Gastroesophageal sphincter (tissue), 4 donors: ENCODE measurements at regions not wholly inside any gene's neighbourhood (a gene's known extent, or its start where the extent isn't known, plus 50 kb on each side); places are given as distances from the start of the nearest gene placed in this dataset.

Source experiments
- ATAC-seq: fragments of 150-250 bp; one replicate; pipeline ENCODE4 v1.9.1; 2016; ENCODE audit warnings: mild to moderate bottlenecking, moderate library complexity
- H3K27ac ChIP-seq, 4 donors: fragments of 200-600 bp; sonication (generic) in 3 of 4; 1 replicate in 3 of 4; 2 replicates in 1 of 4; pipeline ENCODE4 v1.5.1; 2016 to 2019
- H3K27me3 ChIP-seq: fragments of 200-600 bp; sonication (generic); one replicate; pipeline ENCODE4 v1.5.1; 2019
- H3K36me3 ChIP-seq, 2 donors: fragments of 200-600 bp; sonication (generic); one replicate each; pipeline ENCODE4 v1.5.1; 2019; ENCODE audit warnings: control low read depth in 1 of 2
- H3K4me1 ChIP-seq, 3 donors: fragments of 200-600 bp; sonication (generic); 1 replicate in 2 of 3; 2 replicates in 1 of 3; pipeline ENCODE4 v1.5.1; 2016 to 2019; ENCODE audit warnings: control low read depth in 2 of 3
- H3K4me3 ChIP-seq, 2 donors: fragments of 200-600 bp; sonication (generic); one replicate each; pipeline ENCODE4 v1.5.1; 2019; ENCODE audit warnings: mild to moderate bottlenecking in 1 of 2, moderate library complexity in 1 of 2
- H3K9me3 ChIP-seq, 3 donors: fragments of 200-600 bp; sonication (generic); one replicate each; pipeline ENCODE4 v1.5.1; 2017 to 2019; ENCODE audit warnings: control low read depth in 2 of 3
- CTCF ChIP-seq, 4 experiments: fragments of 200-600 bp in 2 of 4; fragments of 450-650 bp in 2 of 4; sonication (generic) in 1 of 4; IDR thresholded peaks; one replicate each; pipeline ENCODE4 v1.5.1; 2017 to 2019; ENCODE audit warnings: antibody characterized with exemption in 4 of 4, mild to moderate bottlenecking in 2 of 4, moderate library complexity in 2 of 4
- EP300 ChIP-seq: sonication (generic); formaldehyde crosslinking; IDR thresholded peaks from one replicate; pipeline ENCODE4 v1.6.1; 2017; ENCODE audit warnings: antibody characterized with exemption, mild to moderate bottlenecking
- POLR2A ChIP-seq, 2 donors: fragments of 450-650 bp; IDR thresholded peaks; one replicate each; pipeline ENCODE4 v1.6.1; 2017; ENCODE audit warnings: antibody characterized with exemption in 2 of 2, mild to moderate bottlenecking in 2 of 2, moderate library complexity in 1 of 2
- POLR2AphosphoS5 ChIP-seq: sonication (generic); formaldehyde crosslinking; IDR thresholded peaks from one replicate; pipeline ENCODE4 v1.6.1; 2017; ENCODE audit warnings: antibody characterized with exemption
- WGBS, 2 donors: methylation state at CpG; one replicate each; pipeline ENCODE4 v1.1.5; 2018; ENCODE audit warnings: low coverage in 1 of 2; 5-methylcytosine and 5-hydroxymethylcytosine counted together

DNA sequence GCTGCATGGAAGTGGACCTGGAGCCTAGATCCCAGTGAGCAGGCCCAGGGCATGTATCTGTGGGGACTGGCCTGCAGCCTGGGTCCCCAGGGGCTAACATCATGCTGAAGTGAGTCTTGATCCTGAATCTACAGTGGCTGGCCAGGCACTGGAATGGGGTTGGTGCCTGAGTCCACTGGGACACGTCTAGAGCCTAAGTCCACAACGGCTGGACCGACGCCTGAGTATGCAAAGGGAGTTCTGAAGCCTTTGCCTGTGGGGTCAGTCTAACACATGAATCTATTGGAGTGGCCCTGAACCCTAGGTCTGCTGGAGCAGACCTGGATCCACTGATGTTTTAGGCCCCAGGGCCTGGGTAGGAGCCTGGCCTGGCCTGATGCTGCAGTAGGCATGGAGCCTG is 665.5 kb downstream of the DCDC2C start:
- Histone ChIP-seq H3K27ac (no peak overlapping the region), H3K4me1 (no peaks in the 10 kb centered on the region), H3K36me3 (no peaks in the 10 kb centered on the region), H3K9me3 (peaks cover 0 to 38% (median 0%) of the 10 kb centered on the region in 3 donors), H3K27me3 (no peaks in the 10 kb centered on the region), H3K4me3 (no peak overlapping the region)
- ATAC-seq: no peak
- TF ChIP-seq EP300: no peak
- 80 to 100% methylated on average over 1 to 2 of the region's 4 CpGs for WGBS, 2 donors

DNA sequence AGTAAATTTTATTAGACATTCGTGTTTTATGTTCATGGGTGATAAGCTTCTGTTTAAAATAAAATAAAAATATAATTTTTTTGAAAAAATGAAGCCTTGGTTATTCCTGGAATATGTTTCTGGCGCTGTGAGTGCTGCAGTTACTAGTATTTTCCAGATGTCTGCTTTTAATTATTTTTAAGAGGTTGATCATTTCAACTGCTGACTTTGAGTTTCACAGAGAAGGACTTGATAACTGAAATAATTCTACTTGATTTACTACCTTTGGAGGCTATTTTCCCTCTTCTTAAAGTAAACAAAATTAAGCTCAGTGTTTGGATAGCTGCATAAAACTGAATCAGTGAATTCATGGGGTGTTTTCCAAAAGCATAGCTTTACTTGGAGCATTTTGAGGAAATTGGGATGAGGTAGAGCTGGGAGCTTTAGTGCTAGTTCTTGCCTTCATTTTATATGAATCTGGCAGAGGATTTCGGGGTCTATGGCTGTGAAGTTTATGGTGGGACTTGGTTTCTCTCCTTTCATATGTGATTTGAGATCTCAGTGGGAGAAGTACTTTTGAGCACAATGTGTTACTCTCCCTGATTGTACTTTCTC is 666.5 kb downstream of the DCDC2C start:
- no peak for TF ChIP-seq POLR2AphosphoS5
- TF ChIP-seq CTCF (IDR thresholded peaks at IDR 0.05): no peak
- no peak for TF ChIP-seq POLR2A (IDR thresholded peaks at IDR 0.05)
- no peak for TF ChIP-seq EP300
- no peaks in the 10 kb centered on the region for H3K36me3 ChIP-seq
- 40 to 47% methylated on average over 3 of the region's 3 CpGs for WGBS, 2 donors
- H3K4me3 ChIP-seq: no peak overlapping the region
- no peaks in the 10 kb centered on the region for H3K4me1 ChIP-seq
- H3K27ac ChIP-seq: no peak overlapping the region
- H3K9me3 ChIP-seq: peaks cover 0 to 38% (median 0%) of the 10 kb centered on the region in 3 donors
- no peak for ATAC-seq
- no peaks in the 10 kb centered on the region for H3K27me3 ChIP-seq

DNA sequence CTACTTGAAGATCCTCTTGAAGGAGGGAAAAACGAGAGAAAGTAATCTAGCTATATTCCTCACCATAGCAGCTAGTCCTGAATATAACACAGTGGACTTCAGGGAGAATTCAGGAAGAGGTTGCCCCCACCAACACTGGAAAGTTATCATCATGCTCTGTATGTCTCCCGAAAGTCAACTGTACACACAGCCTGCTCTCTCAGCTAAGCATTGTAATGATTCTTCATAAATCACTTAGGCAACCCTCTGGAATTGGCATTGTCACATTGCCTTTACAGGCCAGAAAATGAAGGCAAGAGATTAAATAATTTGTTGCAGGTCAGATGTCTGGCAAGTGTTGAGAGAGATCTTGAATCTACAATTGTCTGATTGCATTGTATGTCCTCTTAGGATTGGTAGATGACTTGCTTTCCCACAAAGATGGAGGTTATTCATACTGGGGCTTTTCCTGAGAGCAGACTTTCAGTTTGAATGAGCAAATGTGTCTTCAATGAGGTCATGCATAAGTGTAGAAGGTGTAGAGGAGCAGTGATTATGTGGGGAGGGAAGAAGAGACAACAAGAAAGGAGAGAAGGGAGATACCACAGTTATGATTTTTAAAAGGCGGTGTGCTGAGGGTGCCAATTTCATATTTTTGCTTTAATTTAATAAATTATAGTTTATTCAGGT is 667.2 kb downstream of the DCDC2C start:
- WGBS, 2 donors: 73 to 89% methylated on average over 2 to 3 of the region's 3 CpGs
- H3K9me3 ChIP-seq: peaks cover 0 to 38% (median 0%) of the 10 kb centered on the region in 3 donors
- TF ChIP-seq POLR2AphosphoS5: no peak
- no peak for TF ChIP-seq CTCF (IDR thresholded peaks at IDR 0.05)
- TF ChIP-seq POLR2A (IDR thresholded peaks at IDR 0.05): no peak
- TF ChIP-seq EP300: no peak
- H3K36me3 ChIP-seq: no peaks in the 10 kb centered on the region
- no peaks in the 10 kb centered on the region for H3K27me3 ChIP-seq
- no peak overlapping the region for H3K27ac ChIP-seq
- H3K4me1 ChIP-seq: no peaks in the 10 kb centered on the region
- ATAC-seq: no peak
- H3K4me3 ChIP-seq: no peak overlapping the region

GRCh38 chr2:4381049-4381448 is 677.7 kb downstream of the DCDC2C start:
- 35 to 43% methylated on average over 5 of the region's 5 CpGs for WGBS, 2 donors
- no peak for ATAC-seq
- Histone ChIP-seq H3K4me3 (no peak overlapping the region), H3K9me3 (no peaks in the 10 kb centered on the region), H3K27me3 (no peaks in the 10 kb centered on the region), H3K4me1 (no peaks in the 10 kb centered on the region), H3K27ac (no peak overlapping the region), H3K36me3 (no peaks in the 10 kb centered on the region)
- no peak for TF ChIP-seq CTCF (IDR thresholded peaks at IDR 0.05)
- TF ChIP-seq POLR2AphosphoS5: no peak
- no peak for TF ChIP-seq POLR2A (IDR thresholded peaks at IDR 0.05)
- no peak for TF ChIP-seq EP300

DNA sequence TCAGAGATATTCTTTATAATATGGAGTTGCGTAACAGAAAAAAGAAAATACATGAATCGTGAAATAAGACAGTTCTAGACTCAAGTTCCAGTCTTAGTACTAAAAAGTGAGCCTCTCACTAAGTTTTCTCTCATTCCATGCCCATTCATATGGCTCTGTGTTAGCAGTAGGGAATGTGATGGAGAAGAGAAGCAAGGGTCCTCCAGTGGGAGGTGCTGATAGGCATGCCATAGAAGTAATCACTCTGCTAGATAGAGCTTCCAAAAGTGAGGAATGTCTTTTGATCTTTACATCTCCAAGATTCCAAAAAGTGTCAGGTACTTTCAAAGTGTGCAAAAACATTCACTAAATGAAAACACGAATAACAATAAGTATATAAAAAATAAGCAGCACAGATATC is 678.4 kb downstream of the DCDC2C start:
- Histone ChIP-seq H3K27me3 (no peaks in the 10 kb centered on the region), H3K36me3 (no peaks in the 10 kb centered on the region), H3K4me1 (no peaks in the 10 kb centered on the region), H3K4me3 (no peak overlapping the region), H3K9me3 (peaks cover 0 to 4% (median 0%) of the 10 kb centered on the region in 3 donors), H3K27ac (no peak overlapping the region)
- TF ChIP-seq POLR2A (IDR thresholded peaks at IDR 0.05): no peak
- no peak for TF ChIP-seq CTCF (IDR thresholded peaks at IDR 0.05)
- no peak for TF ChIP-seq POLR2AphosphoS5
- no peak for TF ChIP-seq EP300
- ATAC-seq: no peak
- WGBS, 2 donors: 83 to 86% methylated on average over 3 of the region's 3 CpGs
